Kidney (tissue), 13 donors: ENCODE measurements at regions not wholly inside any gene's neighbourhood (a gene's known extent, or its start where the extent isn't known, plus 50 kb on each side); places are given as distances from the start of the nearest gene placed in this dataset.

Experiments
- DNase-seq, 5 donors: peaks; one replicate each; pipeline ENCODE4 v3.0.0-alpha.2; 2013 to 2020
- FAIRE-seq: peaks from 2 replicates; lab custom pipeline; 2012; peaks lifted over from hg19 to GRCh38; lab: Jason Lieb, UNC
- H3K27ac ChIP-seq, 2 donors: one replicate each; pipeline ENCODE4 v1.7.0; 2013; ENCODE audit warnings: low read depth in 2 of 2, low read length in 2 of 2, inconsistent platforms in 1 of 2
- H3K27me3 ChIP-seq: one replicate; pipeline ENCODE4 v1.7.1; 2013; ENCODE audit warnings: low read length, inconsistent platforms; ENCODE audit not compliant: control insufficient read depth, insufficient read depth
- H3K36me3 ChIP-seq, 3 donors: one replicate each; pipeline versions ENCODE4 v1.7.0 to v1.7.1; 2013; ENCODE audit warnings: low read length in 3 of 3, control low read depth in 1 of 3, inconsistent platforms in 1 of 3; ENCODE audit not compliant: insufficient read depth in 3 of 3, control insufficient read depth in 2 of 3
- H3K4me1 ChIP-seq, 3 donors: one replicate each; pipeline versions ENCODE4 v1.7.0 to v1.7.1; 2013; ENCODE audit warnings: low read length in 3 of 3, inconsistent platforms in 1 of 3, low read depth in 1 of 3; ENCODE audit not compliant: control insufficient read depth in 2 of 3, insufficient read depth in 2 of 3
- H3K4me3 ChIP-seq, 3 donors: one replicate each; pipeline versions ENCODE4 v1.7.0 to v1.8.1; 2013; ENCODE audit warnings: low read length in 3 of 3, control low read depth in 1 of 3, inconsistent platforms in 1 of 3
- H3K9ac ChIP-seq, 3 donors: one replicate each; pipeline versions ENCODE4 v1.7.0 to v1.7.1; 2013; ENCODE audit warnings: low read length in 3 of 3, control low read depth in 1 of 3, inconsistent platforms in 1 of 3
- H3K9me3 ChIP-seq, 3 donors: one replicate each; pipeline versions ENCODE4 v1.7.0 to v1.7.1; 2013; ENCODE audit warnings: low read length in 3 of 3, control low read depth in 1 of 3, inconsistent platforms in 1 of 3; ENCODE audit not compliant: control insufficient read depth in 2 of 3, insufficient read depth in 1 of 3
- intact Hi-C: fragments of 100-400 bp; cut with DNase I; formaldehyde crosslinking; loops from one replicate; pipeline ENCODE4 v1.11.1; 2022
- TF ChIP-seq, protein P1 (sequence below): IDR thresholded peaks from 3 replicates; pipeline ENCODE4 v1.5.1; 2012; ENCODE audit warnings: mild to moderate bottlenecking, moderate library complexity, borderline replicate concordance; ENCODE audit not compliant: insufficient read depth; ENCODE audit errors: extremely low read depth
- donor health status: control.
- donor health status: control.
- donor health status: control.
- donor health status: control.
- donor health status: control.
- donor health status: DM: yes; HTN: yes; CAD: no.
- donor health status: Normal renal cell carcinoma (clear cell type).

DNA sequence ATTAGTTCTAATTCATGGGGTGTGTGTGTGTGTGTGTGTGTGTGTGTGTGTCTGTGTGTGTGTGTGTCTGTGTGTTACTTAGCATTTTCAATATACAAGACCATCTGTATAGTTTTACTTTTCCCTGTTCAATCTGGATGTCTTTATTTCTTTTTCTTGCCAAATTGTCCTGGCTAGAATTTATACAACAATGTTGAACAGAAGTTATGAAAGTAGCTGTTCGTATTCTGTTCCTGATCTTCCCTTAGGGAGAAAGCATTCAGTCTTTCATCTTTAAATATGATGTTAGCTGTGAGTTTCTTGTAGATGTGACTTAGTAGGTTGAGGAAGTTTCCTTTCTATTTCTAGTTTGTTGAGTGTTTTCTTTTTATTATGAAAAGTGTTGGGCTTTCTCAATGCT is 101.0 kb upstream of the ADRA1D start:
- Histone ChIP-seq H3K9me3 (peaks cover 0 to 4% (median 0%) of the 10 kb centered on the region in 3 donors), H3K27ac (no peak overlapping the region), H3K4me1 (no peaks in the 10 kb centered on the region), H3K36me3 (no peaks in the 10 kb centered on the region), H3K9ac (no peak overlapping the region), H3K27me3 (no peaks in the 10 kb centered on the region), H3K4me3 (no peak overlapping the region)
- DNase-seq = no peak
- no peak for FAIRE-seq
- TF ChIP-seq, protein P1, sequence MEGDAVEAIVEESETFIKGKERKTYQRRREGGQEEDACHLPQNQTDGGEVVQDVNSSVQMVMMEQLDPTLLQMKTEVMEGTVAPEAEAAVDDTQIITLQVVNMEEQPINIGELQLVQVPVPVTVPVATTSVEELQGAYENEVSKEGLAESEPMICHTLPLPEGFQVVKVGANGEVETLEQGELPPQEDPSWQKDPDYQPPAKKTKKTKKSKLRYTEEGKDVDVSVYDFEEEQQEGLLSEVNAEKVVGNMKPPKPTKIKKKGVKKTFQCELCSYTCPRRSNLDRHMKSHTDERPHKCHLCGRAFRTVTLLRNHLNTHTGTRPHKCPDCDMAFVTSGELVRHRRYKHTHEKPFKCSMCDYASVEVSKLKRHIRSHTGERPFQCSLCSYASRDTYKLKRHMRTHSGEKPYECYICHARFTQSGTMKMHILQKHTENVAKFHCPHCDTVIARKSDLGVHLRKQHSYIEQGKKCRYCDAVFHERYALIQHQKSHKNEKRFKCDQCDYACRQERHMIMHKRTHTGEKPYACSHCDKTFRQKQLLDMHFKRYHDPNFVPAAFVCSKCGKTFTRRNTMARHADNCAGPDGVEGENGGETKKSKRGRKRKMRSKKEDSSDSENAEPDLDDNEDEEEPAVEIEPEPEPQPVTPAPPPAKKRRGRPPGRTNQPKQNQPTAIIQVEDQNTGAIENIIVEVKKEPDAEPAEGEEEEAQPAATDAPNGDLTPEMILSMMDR = no peak
- intact Hi-C loops = no loop called here

DNA sequence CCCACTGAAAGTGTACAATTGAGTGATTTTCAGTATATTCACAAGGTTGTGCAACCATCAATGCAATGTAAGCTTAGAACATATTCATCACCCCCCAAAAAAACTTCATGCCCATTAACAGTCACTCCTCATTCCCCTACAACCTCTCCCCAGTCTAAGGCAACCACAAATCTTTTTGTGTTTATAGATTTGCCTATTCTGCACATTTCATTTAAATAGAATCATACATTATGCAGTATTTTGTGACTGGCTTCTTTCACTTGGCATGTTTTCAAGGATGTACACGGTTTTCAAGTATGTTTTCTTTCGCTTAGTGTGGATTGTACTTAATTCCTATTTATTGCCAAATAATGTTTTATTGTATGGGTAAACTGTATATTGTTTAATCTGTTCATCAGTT is 95.6 kb upstream of the ADRA1D start:
- Histone ChIP-seq H3K36me3 (no peaks in the 10 kb centered on the region), H3K4me1 (no peaks in the 10 kb centered on the region), H3K27ac (no peak overlapping the region), H3K4me3 (no peak overlapping the region), H3K9me3 (no peaks in the 10 kb centered on the region), H3K27me3 (no peaks in the 10 kb centered on the region), H3K9ac (no peak overlapping the region)
- intact Hi-C loops = no loop called here
- FAIRE-seq = no peak
- TF ChIP-seq, protein P1 = no peak
- no peak for DNase-seq

DNA sequence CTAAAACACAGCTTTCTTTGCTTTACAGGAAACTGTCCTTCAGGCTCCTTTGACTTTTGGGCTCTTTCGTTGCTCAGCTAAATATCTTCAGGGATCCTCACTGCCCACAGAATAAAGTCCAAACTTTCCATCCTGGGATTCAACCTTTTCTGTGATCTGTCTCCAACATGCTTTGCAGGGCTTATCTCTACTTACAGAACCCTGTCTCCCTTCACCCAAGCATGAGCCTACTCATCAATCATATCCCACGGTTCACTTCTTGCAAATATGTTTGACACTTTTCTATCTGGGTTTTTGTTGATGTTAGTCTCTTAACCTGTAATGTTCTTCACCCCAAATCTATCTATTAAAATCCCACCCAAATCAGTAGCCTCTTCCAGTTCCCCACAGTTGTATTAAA is 93.5 kb upstream of the ADRA1D start:
- Histone ChIP-seq H3K4me3 (no peak overlapping the region), H3K27ac (no peak overlapping the region), H3K27me3 (no peaks in the 10 kb centered on the region), H3K9ac (no peak overlapping the region), H3K4me1 (no peaks in the 10 kb centered on the region), H3K9me3 (no peaks in the 10 kb centered on the region), H3K36me3 (no peaks in the 10 kb centered on the region)
- TF ChIP-seq, protein P1 = no peak
- DNase-seq (no peak), FAIRE-seq (no peak)
- intact Hi-C loops = no loop called here

DNA sequence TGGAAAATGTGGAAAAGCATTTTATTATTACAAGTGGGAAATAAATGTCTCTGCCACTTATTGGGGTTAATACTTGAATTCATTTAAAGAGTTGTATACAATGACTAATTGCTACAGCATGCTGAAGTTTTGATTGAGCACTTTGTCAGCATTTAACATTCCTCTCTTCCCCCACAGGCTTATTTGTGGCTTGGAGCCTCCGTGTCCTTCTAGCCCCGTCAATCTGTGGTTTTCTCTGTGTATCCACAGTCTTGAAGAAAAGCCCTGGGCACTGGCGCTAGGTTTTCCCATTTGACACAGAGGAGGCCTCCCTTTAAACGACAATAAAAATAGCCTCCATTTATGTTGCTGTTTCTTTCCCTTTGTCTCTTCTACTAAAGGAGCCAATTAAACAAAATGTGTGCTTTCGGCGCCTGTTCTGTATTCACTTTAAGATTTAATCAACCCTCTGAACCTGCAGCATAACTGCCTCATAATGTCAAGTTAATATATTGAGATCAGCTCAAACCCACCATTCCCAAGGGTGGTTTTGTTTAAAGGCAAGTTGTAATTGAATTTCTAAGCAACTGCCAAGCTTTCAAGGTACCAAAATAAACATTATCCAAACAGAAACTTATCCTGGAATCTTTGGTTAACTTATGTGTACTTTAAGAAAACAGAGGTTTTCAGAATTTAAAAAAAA is 92.9 kb upstream of the ADRA1D start:
- TF ChIP-seq, protein P1 = no peak
- no peaks in the 10 kb centered on the region for H3K4me1 ChIP-seq
- H3K27ac ChIP-seq = no peak overlapping the region
- intact Hi-C loops = no loop called here
- H3K9me3 ChIP-seq = no peaks in the 10 kb centered on the region
- H3K27me3 ChIP-seq = no peaks in the 10 kb centered on the region
- H3K36me3 ChIP-seq = no peaks in the 10 kb centered on the region
- FAIRE-seq (no peak), DNase-seq (peak in 2 of 5 donors; percentile 61 to 74)
- H3K4me3 ChIP-seq = no peak overlapping the region
- no peak overlapping the region for H3K9ac ChIP-seq
